NCI-H1436 treated with DMSO at 0.1 percent for 48 hours (cell line): ENCODE measurements at regions not wholly inside any gene's neighbourhood (a gene's known extent, or its start where the extent isn't known, plus 50 kb on each side); places are given as distances from the start of the nearest gene placed in this dataset.

Experiments
- DNase-seq: peaks from one replicate; lab custom pipeline; 2025; lab: John Stamatoyannopoulos, UW

DNA sequence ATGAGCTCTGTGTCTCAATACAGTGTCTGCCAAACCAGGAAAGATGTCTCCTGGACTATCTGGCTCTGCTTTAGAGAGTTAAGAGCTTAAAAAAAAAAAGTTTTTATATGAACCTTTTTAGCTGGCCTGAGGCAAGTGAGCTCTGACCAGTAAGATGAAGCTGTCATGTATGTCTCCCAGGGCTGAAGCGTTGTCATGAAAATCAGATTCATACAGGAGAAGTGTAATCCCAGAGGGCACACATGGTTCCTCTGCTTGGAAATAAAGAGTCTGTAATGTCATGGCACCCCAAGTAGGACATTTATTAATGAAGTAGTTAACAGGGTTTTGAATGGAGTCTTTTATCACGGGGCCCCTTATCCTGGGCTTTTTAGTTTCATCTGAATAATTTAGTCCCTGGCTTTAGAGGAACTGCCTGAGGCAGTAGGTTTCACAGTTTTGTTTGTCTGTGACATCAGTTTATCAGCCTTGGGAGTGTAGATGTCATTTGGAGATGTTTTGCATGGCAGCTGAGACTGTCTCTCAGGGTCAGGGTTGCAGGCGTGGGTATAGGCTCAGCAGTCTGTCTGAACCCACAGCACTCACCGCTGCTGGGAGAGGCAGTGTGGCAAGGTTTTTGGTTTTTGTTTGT is 223.3 kb downstream of the DIRAS2 start:
- no peak for DNase-seq

DNA sequence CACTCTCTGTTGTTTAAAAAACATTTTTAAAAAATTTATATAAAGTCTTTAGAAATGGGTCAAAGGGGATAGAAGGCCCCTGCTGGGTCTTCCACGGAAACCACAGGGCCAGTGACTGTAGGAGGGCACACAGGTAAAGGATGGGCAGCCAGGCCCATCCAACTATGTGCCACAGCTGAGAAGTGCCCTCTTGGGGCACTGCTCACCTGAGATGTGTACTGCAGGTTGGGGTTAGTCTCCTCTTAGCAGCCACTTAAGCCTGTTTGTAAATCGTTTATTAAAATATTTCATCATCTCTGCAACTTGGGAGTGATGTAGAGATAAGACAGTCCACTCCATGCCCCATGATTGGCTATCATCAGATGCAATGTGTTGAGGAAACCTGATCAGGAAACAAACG is 222.4 kb downstream of the DIRAS2 start:
- no peak for DNase-seq

DNA sequence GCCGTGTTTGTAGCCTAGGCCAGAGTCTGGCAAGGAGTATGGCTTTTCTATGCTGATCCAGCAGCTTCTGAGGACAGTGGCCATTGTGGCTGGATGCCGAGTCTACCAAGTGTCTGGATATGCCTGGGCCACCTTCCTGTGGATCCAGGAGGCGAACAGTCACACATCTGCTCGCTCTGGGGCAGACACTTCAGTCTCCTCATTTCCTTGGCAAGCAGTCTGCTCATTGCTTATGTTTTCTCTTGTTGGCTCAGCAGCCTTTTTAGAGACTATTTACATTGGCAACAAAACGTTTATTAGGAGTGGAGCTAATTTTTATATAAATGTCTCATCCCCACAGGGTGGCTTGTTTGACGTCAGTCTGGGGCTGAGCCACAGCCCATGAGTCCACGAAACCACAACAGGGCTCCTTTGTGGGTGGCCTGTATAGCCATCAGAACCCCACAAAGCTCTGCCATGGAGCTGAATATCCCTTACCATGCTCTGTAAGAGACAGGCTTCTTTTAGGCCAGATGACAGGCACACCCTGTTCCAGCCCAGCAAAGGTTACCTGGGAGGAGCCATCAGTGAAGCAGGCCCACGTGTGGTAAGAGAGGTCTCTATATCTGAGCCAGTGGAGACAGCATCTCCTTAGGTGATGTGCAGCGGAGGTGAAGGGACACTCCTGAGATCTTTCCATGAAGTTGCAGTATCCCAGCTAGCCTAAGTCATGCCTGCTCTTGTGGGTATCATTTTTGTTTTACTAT is 221.7 kb downstream of the DIRAS2 start:
- DNase-seq: no peak

DNA sequence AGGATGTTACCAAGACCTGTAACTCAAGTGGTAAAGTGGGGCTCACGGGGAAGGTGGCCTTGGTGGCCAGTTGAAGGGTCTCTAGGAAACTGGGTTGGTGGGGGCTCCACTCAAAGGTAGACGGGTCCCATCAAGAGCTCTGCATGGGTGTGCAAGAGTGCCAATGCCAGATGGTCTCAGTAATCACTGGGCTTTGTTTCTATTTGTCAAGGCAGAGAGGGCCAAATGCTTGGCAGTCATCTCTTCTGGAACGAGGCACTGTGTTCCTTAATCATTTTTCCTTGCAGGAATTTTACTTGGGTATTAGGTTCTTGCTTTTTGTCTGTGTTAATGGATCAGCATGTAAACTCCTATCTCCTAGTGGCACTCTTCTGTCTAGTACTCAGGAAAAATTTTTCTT is 220.8 kb downstream of the DIRAS2 start:
- no peak for DNase-seq

DNA sequence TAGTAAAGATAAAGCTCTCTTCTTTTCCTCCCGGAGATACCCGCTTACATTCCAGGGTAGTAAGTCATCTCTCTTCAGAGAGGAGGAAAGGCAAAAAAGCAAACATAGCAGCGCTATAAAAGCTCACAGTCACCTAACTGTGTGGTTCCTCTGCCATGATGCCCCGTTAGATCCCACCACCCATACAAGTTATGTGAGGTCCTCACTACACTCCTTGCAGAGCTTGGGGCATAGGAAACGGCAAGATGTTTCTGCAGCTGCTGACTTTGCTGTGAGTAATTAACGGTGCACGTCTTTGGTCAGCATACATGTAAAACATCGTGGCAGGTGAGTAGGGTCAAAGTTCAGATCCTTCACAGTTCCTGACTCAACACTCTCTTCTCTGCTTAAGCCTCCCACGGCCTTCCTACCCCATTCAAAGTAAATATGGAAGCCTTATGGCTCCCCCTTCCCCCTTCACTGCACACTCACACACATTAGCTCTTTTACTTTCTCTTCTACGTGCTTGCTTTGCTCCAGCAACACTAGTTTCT is 218.9 kb downstream of the DIRAS2 start:
- DNase-seq: no peak

DNA sequence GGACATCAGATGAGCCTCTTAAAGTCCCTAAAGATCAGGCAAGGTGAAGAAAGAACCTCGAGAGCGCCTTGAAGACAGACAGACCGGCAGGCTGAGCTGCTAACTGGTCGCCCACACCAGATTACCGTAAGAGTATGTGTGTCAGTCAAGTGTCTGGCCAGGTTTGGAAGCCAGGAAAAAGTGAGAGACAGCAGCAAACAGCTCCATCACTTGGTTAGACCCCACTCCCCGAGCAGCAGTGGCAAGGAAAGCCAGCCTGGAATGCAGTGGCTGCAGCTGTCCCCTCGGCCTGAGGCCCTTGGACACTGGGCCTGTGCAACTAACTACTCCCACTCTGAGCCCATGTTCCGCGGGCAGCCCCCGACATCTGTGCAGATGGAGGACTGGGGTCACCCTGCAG is 214.1 kb downstream of the DIRAS2 start:
- no peak for DNase-seq

DNA sequence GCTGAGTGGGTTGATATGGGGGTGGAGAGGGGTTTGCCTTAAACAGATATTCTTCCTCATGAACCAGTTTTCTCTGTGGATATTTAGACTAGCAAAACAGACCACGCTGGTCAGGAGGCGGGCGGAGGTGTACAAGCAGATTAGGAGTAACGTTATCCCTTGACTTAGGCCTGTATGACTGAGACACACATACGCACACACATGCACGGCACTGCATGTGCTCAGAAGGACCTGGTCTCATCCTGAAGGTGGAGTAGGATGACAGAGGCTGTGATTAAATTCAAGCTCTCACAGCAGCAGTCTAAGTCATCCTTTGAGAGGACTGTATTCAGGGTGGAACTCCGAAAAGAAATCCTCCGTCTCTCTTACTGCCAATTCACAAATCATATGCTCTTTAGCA is 209.7 kb downstream of the DIRAS2 start:
- no peak for DNase-seq

DNA sequence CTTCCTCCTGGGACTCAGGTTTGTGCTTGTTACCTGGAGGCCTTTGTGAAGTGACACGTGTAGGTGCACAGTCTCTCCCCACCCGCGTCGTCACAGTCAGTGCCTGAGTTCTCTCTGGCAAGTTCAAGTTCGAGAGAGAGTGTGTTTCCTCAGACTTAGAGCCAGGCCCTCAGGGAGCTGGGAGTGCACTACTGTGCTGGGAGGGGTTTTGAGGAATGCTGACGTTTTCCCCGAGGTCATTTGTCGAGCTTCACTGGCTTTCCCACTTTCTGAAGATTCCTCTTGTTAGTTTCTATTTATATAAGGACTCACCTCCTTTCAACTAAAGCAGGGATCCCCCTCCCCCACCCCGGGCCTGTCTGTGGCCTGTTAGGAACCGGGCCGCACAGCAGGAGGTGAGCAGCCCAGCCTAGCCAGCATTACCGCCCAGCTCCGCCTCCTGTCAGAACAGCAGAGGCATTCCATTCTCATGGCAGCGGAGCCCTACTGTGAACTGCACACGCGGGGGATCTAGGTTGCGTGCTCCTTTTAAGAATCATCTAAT is 209.2 kb downstream of the DIRAS2 start:
- no peak for DNase-seq

DNA sequence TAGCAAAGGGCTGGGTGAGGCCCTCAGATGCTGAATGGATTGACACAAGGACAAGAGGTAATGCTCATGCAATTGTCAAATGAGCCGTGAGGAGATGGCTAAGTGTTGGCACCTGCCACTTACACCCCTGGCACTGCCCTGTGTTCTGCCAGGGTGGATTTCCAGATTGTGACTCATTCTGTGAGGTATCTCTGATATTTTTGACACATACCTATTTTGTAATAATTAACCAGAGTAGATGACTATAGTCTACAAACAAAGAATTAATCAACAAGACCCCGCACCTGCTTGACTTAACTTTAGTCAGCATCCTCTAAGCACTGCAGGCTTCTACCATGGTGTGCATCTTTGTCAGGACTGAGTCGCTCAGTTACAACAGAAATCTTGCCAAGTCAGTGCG is 200.8 kb downstream of the DIRAS2 start:
- DNase-seq: no peak

DNA sequence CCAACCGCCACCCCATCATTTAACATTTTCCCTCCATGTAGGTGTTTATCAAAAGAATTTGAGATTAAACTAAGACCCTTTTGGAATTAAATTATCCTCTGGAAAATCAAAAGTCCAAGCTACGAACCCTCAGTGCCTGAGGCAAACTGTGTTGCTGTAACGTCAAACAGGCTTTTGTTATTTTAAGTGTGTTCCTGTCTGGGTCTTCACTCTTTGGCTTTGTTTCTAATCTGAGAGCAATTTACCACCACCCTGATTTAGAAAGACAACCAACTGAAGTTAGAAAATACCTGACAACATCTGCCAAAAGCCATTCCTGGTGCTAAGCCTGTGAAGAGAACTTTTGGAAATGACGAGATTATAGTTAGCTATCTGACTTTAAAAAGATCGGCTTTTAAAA is 199.9 kb downstream of the DIRAS2 start:
- DNase-seq: no peak

DNA sequence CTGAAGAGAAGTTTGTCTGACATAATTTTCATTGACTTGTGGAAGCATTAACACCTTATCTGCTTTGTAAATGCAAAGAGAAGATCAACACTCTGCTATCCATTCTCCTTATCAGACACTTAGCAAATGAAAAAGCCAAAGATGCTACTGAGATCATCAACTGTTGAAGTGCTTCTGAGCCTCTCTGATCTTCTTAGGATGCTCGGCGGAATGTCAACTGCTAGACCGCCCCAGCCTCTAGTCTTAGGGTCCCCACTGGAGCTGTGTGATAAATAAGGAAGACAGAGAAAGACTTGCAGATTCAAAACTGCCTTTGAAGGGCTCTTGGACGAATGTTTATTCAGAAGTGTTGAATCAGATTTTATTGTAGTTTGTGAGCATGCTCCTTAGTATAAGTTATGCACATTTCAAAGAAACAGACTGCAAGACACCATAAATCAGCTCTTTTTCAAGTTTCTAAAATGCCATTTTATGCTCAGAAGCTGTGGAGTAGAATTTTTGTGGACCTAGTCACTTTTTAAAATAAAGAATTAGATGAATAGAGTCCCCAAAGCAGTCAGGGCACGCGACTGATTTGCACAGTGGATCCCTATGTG is 197.9 kb downstream of the DIRAS2 start:
- no peak for DNase-seq

DNA sequence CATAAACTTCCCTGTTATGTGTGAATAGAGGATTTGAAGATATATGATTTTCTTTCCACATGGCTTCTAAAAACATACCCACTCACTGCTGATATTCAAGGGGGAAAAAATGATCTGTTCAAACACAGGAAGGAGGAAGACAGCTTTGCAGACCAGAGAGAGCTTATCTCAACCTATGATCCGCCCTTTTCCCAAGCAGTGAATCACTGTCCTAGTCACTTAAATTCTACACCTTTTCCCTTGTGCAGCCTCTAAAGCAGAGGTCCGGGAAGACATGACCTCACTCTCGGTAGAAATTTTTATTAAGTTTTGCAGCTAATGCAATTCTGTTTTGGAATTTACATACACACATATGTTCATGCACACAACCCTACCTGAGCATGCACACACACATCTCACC is 197.2 kb downstream of the DIRAS2 start:
- DNase-seq: no peak

DNA sequence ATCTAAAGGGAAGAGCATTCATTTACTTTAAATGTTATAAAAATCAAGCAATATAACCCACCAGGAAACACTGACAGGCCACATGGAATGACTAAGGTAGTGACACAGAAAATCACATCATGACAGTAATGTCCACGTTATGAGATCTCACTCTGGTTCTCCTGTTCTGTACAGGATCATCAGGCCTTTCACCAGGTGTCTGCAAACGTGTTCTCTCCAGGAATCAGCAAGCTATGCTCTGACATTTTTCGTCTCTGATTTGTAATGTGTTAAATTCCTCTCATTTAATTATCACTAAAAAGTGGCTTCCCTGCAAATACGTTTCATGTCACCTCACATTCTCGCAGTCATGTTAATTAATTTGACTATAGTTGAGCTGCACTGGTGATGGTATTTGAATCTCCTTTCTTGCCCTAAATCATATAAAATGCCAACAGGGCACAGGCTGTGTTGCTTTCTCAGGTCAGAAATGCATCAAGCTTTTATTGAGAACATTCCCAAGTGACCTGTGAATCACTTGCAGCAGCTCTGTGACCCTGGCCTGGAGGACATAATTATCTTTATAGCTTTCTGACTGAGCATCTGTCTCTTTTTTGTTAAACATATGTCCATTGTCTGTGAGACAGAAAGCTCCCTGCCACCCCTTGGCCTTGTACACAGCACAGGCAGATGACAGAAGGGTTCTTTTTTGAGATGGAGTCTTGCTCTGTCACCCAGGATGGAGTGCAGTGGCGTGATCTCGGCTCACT is 196.2 kb downstream of the DIRAS2 start:
- DNase-seq: no peak

DNA sequence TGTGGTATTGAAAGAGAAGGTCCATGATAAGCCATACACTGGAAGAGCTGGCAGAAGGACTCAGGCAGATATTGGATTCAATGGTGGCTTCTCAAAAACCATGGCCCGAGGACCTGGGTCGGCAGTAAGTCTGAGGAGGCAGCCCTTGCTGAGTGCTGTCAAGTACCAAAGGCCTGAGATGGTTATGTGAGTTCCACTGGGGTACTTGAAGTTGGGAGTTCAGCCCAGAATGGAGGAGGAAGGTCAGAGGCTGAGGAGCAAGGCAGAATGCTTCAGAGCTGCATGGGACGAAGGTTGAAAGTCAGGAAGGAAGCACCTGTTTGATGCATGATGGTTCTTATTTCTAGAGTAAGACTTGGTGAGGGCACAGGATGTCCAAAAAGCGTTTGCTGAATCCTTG is 194.9 kb downstream of the DIRAS2 start:
- no peak for DNase-seq

DNA sequence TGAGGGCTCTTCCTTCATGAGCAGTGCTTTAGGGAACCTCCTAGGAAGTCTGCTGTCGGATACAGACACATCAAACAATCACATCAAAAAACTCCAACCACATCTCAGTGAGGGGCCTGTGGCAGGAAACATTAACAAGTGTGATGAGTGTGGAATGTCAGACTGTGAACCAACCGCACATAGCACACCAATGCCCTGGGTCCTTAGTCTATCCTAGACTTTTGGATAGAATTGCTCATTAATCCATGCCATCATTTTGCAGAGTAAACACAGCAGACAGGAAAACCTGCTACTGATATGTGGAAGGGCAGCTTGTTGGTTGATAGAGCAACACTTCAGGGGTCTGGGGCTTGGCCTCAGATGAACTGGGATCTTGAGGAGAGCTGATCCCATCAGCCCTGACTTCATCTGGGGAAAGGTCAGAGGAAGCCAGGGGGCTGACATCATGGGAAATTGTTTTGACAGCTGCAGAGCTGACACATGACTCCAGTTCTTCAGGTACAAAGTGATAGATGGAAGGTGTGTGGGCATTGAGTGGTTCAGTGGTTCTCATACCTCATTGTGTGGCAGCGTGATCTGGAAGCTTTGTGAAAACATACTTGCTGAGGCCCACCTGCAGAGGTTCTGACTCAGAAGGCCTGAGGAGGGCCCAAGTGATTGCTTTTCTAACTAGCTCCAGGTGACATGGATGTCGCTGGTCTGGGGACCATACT is 193.3 kb downstream of the DIRAS2 start:
- DNase-seq: no peak

DNA sequence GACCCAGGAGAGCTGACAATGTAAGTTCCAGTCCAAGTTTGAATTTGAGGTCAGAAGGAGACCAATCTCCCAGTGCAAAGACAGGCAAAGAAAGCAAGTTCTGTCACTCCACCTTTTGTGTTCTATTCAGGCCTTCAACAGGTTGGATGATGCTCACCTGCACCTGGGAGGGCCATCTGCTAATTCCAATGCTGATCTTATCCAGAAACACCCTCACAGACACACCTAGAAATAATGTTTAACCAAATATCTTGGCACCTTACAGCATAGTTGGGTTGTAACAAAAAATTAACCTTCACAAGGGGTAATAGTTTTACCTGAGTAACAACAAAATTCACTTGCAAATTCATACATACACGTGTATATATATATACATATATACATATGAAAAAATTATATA is 190.8 kb downstream of the DIRAS2 start:
- DNase-seq: no peak

DNA sequence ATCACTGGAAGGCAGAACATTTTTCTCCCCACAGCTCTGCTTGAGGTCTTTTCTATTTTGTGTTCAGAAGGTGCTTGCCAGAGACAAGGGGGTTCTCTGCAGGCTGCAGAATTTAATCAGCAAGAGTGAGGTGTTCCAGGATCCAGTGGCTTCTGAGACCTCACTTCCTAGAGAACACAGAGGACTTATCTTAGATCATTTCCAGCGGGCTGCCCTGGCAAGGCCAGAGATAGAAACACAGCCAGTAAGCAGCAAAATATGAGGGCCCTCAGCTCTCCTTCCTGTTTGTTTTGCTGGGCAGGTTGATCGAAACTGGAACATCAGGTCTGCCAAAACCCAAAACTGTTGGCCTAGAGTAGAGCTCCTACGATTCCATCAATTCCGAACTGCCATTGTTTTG is 187.3 kb downstream of the DIRAS2 start:
- DNase-seq: no peak

DNA sequence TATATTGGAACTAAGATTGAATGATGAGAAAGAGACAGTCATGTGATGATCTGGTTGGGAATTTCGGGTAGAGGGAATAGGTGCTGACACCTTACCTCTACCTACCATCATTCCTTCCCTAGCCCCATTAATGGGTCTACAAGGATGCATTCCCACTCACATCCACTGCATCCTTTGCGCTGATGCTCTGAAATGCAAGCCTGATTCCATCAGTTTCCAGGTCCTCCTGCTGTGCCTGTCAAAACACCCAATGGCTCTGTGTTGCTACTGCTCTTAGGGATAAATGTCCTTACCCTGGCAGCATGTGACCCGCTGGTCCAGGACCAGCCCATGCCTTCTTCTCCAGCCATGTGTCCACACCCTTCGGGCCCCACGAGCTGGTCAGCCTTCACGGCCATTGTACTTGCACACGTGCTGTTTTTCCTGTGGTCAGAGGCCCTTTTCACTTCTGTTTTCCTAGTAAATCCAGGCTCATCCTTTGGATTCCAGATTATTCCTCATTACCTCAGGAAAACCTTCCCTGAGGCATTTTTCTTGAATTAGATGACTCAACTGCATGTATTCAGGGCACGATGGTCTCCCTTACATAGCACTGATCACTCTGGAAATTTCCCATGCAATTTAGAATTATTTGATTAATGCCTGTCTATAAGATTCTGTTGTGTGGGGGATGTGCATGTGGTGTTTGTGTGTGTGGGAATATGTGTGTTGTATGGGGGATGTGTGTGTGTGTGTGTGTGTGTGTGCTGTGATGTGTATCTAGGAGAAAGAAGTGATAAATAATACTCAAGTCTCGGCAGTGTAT is 185.0 kb downstream of the DIRAS2 start:
- no peak for DNase-seq

DNA sequence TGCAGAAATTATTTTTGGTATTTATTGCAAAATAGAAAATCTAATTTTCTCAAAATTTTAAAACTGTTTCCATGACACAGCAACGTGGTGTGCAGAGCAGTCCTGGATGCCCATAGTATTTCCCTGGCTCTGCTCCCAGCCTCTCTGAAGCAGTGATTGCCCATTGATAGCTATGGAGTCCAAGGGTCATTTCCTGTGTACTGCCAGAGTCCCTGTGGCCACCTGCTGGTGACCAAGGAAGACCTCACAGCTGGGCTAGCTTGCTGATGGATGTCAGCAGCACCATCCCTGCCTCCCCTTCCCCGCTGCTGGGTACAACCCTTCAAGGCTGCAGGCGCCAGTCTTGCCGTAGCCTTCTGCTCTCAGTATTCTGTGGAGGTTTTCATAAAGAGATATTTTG is 184.1 kb downstream of the DIRAS2 start:
- no peak for DNase-seq

DNA sequence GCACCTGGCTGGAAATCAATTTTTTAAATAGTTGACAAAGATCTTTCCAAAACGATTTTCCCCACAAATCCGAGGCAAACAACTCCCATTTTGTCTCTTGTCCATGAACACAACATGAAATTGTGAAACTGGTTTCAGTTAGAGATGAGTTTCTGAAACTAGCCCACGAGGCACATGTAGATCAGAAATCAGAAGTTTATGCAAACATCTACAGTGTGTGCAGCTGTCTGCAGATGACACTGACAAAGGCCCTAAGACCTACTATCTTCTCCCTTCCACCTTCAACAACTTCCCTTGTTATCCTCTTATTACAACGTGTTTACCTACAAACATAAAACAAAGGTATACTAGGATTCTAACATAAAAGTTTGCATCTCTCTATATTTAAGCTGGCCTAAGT is 183.3 kb downstream of the DIRAS2 start:
- no peak for DNase-seq

DNA sequence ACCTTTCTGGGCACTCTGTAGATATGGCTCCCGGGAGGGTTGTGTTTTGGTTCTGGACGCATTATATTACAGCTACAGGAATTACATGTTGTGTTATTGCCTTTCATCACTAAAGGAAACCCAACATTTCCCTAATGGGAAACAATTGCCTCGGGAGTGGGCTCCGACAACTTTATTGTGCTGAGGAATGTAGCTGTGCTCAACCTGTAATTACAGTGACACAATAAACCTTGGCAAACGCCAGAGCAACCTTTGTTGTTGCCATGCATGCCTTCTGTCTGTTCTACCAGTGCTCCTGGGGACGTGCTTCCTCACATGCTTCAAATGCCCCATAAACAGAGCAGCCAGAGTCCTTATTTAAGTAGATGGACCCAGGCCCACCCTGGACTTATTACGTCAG is 182.4 kb downstream of the DIRAS2 start:
- DNase-seq: no peak
